ENCODE measurements at regions not wholly inside any gene's neighbourhood (a gene's known extent, or its start where the extent isn't known, plus 50 kb on each side); places are given as distances from the start of the nearest gene placed in this dataset.

DNA sequence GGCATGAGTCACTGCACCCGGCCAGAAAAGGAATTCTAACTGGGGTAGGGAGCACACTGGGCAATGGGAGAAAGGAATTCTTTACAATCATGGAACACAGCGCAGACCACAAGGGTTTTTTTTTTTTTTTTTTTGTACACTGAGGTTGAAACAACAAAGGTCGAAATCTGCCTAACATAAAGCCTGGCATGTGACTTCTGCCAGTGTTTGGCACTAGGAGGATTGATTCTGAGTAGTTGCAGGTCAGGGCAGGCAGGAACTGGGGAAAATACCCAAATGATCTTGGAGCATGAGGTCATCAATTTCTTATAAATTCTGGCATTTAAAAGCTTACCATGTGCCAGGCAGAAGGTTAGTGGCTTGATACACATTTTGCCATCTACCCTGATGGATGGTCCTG, 202.0 kb upstream of the SNX19 start:
- Mint-ChIP-seq H3K36me3 (ENCODE audit: low read depth) (no peaks in the 10 kb centered on the region), H3K4me1 (no peaks in the 10 kb centered on the region), H3K4me3 (no peak overlapping the region), H3K27ac (no peak overlapping the region), H3K27me3 (no peaks in the 10 kb centered on the region), H3K9me3 (no peaks in the 10 kb centered on the region)
- intact Hi-C loops (cut with micrococcal nuclease) = no loop called here
- no peak for DNase-seq

DNA sequence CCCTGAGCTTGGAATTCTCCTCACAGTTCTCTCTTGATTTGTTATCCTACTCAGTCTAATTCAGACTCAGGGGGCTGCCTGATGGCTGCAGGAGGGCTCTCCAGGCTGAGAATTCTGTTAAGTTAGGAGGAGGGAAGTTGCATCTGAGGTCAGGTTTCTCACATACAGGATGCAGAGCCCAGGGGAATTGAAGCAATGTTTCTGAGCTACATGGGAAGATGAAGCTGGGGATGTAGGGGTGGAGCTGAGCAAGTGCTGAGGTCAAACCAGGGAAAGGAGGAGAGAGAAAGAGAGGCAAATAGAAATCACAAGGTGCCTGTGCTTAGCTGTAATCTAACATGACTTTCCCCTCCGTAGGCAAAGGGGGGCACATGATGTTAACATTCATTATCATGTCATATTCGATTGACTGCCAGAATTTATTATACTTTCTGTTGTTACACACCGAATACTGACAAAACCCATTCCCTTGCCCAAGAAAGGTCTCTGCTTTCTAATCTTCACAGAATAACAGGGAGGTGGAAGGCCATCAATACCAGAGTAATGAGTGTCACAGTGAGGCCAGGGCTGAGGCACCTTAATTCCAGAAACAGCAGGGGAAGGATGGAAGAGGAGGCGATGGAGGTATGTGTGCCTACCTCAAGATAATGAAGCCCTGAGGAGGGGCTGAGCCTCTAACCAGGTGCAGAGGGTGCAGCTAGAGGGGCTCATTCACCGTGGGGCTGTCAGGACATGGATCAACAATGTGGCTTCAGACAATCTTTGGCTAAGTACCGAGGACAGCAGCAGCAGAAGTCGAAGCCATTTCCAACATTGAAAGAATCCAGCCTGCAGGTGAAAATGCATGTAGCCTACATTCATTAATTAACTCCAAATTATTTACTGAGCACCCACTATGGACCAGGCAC, 205.4 kb upstream of the SNX19 start:
- DNase-seq = no peak
- H3K36me3 Mint-ChIP-seq (ENCODE audit: low read depth) = no peaks in the 10 kb centered on the region
- no peak overlapping the region for H3K27ac Mint-ChIP-seq
- H3K4me1 Mint-ChIP-seq = no peaks in the 10 kb centered on the region
- H3K27me3 Mint-ChIP-seq = no peaks in the 10 kb centered on the region
- intact Hi-C loops (cut with micrococcal nuclease) = no loop called here
- H3K4me3 Mint-ChIP-seq = no peak overlapping the region
- H3K9me3 Mint-ChIP-seq = no peaks in the 10 kb centered on the region

DNA sequence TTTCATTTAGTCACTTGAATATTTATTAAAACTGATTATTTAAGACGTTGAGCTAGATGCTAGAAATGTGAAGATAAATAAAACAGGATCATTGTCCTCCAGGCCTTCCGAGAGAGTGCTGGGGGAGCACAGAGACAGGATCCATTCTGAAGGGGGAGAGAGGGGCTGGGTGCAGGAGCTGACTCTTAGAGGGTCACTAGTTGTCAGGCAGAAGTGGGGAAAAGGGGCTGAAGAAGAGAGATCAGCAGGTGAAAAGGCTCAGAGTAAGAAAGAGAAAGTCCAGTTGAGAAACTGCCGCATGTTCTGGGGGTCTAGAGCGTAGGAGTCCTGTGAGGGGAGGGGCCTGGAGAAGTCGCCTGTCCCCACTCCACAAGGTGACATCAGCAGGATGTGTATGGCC, 206.2 kb upstream of the SNX19 start:
- H3K36me3 Mint-ChIP-seq (ENCODE audit: low read depth) = no peaks in the 10 kb centered on the region
- H3K27me3 Mint-ChIP-seq = no peaks in the 10 kb centered on the region
- no peaks in the 10 kb centered on the region for H3K4me1 Mint-ChIP-seq
- no peak for DNase-seq
- H3K27ac Mint-ChIP-seq = no peak overlapping the region
- peaks cover 4% of the 10 kb centered on the region for H3K9me3 Mint-ChIP-seq
- H3K4me3 Mint-ChIP-seq = no peak overlapping the region
- intact Hi-C loops (cut with micrococcal nuclease) = no loop called here

DNA sequence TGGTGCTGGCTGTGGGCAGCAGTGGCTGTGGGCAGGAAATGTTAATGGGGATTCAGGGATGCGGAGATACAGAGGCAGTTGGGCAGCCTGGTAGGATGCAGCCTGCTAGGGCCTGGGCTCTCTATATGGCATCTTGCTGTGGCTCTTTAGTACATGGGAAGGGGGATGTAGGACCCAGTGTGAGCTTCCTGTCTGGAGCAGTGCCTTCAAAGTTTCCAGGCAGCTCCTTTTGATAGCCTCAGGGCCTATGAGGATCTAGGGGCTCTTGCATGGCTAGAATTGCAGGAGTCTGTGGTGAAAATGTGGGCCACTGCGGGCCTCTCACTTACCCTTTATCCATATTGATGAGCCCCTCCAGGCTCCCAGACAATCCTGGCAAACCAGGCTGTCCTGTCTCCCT, 213.2 kb upstream of the SNX19 start:
- intact Hi-C loops (cut with micrococcal nuclease) = no loop called here
- Mint-ChIP-seq H3K36me3 (ENCODE audit: low read depth) (no peaks in the 10 kb centered on the region), H3K9me3 (peaks cover 13% of the 10 kb centered on the region), H3K27me3 (no peaks in the 10 kb centered on the region), H3K27ac (no peak overlapping the region), H3K4me3 (no peak overlapping the region), H3K4me1 (no peaks in the 10 kb centered on the region)
- DNase-seq = no peak

DNA sequence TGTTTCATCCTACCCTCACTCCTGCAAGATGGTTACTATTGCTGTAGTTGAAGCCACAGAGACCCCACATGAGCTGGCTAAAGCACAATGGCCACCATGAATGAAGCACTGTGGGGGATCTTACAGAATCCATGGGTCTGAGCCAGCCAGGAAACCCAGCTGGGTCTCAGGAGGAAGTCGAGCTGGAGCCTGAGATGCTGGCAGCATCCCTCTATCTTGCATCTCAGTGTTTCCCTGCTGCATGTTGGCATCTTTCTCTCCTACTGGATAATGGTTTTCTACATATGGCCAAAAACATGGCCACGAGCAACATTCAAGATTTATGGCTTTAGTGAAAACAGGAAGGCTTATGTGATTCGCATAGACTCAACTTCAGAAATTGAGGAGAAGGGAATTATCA, 219.3 kb upstream of the SNX19 start:
- H3K27ac Mint-ChIP-seq = no peak overlapping the region
- no peaks in the 10 kb centered on the region for H3K4me1 Mint-ChIP-seq
- H3K4me3 Mint-ChIP-seq = no peak overlapping the region
- H3K27me3 Mint-ChIP-seq = no peaks in the 10 kb centered on the region
- no peaks in the 10 kb centered on the region for H3K36me3 Mint-ChIP-seq (ENCODE audit: low read depth)
- no peak for DNase-seq
- intact Hi-C loops (cut with micrococcal nuclease) = no loop called here
- H3K9me3 Mint-ChIP-seq = peaks cover 5% of the 10 kb centered on the region

DNA sequence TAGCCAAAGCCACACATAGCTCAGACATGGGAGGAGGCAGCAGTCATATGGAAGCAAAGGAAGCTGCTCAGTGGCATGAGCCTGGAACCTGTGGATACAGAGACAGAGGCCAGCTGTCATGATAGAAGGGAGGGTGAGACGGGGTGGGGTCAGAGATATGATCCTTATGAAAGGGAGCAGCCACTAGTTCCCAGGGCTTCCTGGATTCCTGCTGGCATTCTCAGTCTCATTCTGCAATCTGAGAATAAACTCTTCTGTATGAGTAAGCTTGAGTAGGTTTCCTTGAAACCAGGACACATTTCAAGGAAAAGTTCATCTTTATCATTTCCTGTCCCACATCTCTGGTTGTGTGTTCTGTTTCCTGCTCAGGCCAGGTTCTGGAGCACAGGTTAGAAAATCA, 220.2 kb upstream of the SNX19 start:
- H3K4me3 Mint-ChIP-seq = no peak overlapping the region
- intact Hi-C loops (cut with micrococcal nuclease) = no loop called here
- no peaks in the 10 kb centered on the region for H3K36me3 Mint-ChIP-seq (ENCODE audit: low read depth)
- H3K27ac Mint-ChIP-seq = no peak overlapping the region
- DNase-seq = no peak
- H3K9me3 Mint-ChIP-seq = peaks cover 5% of the 10 kb centered on the region
- H3K4me1 Mint-ChIP-seq = no peaks in the 10 kb centered on the region
- H3K27me3 Mint-ChIP-seq = no peaks in the 10 kb centered on the region

DNA sequence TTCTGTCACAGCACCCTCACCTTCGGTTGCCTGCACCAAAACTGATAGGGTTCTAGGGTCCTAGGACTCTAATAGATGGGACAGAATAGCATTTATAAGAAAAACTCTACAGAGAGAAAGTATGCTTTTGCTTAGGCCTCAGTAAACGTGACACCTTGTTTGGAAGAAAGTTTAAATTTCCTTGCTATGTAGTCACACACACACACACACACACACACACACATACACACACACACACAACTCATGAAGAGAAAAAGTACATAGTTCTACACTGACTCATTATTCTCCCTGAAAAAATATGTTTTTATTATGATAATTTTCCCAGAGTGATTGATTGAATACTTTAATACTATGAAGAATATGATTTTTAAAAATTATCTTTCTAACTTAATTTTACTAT, 220.8 kb upstream of the SNX19 start:
- no peak overlapping the region for H3K27ac Mint-ChIP-seq

DNA sequence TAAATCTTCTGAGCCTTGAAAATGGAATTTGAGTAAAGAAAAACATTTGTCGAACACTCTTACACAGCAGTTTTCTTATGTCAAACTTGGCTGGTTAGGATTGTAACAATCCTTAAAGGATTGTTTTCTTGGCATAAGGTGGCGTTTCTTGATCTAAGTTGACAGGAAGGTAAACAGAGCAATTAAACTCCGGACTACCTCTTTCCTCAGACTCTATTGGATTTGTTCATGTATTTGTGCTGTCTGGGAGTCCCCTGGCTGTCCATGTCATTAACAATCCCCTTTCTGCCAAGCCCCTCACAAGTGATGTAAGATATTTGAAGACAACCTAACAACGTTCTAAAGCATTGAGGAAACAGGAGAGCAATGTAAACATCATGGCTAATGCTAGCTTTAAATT, 222.5 kb upstream of the SNX19 start:
- intact Hi-C loops (cut with micrococcal nuclease) = no loop called here
- no peaks in the 10 kb centered on the region for H3K27me3 Mint-ChIP-seq
- no peak for DNase-seq
- H3K4me3 Mint-ChIP-seq = no peak overlapping the region
- H3K27ac Mint-ChIP-seq = no peak overlapping the region
- H3K4me1 Mint-ChIP-seq = no peaks in the 10 kb centered on the region
- H3K9me3 Mint-ChIP-seq = no peaks in the 10 kb centered on the region
- no peaks in the 10 kb centered on the region for H3K36me3 Mint-ChIP-seq (ENCODE audit: low read depth)

More for the DNA sequence above, 220.8 kb upstream of the SNX19 start:
- DNase-seq = no peak
- H3K4me3 Mint-ChIP-seq = no peak overlapping the region
- intact Hi-C loops (cut with micrococcal nuclease) = no loop called here
- H3K27me3 Mint-ChIP-seq = no peaks in the 10 kb centered on the region
- H3K9me3 Mint-ChIP-seq = peaks cover 2% of the 10 kb centered on the region
- H3K4me1 Mint-ChIP-seq = no peaks in the 10 kb centered on the region
- no peaks in the 10 kb centered on the region for H3K36me3 Mint-ChIP-seq (ENCODE audit: low read depth)

DNA sequence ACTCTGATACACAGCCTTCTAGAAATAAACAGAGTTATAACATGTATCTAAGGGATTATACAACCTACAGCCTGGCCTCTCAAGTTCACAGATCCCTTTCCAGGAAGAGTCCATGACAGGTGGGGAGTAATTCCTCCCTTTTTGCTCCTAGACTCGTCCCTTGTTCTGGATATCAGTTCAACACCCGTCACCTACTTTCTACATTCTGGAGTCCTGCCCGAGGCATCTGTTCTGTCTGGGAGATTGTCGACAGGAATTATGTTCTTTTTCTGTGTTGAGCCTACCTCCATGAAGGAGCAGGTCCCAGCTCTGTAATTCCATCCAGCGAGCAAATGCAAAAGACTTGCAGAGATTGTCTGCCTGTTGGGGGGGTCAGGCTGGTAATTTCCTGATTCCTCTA, 224.6 kb upstream of the NTM start:
- intact Hi-C loops (cut with micrococcal nuclease) = no loop called here
- no peaks in the 10 kb centered on the region for H3K27me3 Mint-ChIP-seq
- H3K4me1 Mint-ChIP-seq = no peaks in the 10 kb centered on the region
- H3K4me3 Mint-ChIP-seq = no peak overlapping the region
- H3K36me3 Mint-ChIP-seq (ENCODE audit: low read depth) = no peaks in the 10 kb centered on the region
- no peak overlapping the region for H3K27ac Mint-ChIP-seq
- DNase-seq = no peak
- H3K9me3 Mint-ChIP-seq = no peaks in the 10 kb centered on the region

DNA sequence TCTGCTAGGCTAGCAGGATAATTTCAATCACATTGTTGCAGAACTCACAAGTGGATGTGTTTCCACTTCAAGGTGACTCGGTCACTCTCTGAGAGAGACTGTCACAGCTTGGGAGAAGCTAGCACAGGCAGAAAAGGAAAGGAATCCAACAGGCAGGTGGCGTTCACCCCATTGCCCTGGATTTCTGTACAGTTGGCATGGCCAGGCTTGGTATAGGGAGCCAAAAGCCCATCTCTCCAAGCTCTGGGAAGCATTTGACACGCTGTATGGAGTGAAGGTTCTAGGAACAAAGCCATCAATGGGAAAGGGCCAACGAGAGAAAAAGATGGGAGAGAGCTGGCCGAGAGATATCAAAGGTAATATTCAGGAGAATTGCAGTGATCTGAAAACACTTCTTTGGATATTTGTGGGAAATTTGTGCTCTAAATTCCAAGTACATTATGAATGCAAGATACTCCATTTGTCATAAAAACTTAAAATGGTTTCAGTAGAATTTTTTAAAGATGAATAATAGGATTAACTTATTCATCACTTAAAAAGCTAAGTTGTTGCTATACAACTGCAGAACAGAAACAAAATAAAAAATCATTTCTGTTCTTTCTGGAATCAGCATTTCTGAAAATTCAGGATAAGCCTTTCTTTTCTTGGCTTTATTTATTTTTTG, 223.5 kb upstream of the NTM start:
- H3K4me3 Mint-ChIP-seq = no peak overlapping the region
- intact Hi-C loops (cut with micrococcal nuclease) = no loop called here
- DNase-seq = no peak
- no peaks in the 10 kb centered on the region for H3K36me3 Mint-ChIP-seq (ENCODE audit: low read depth)
- H3K4me1 Mint-ChIP-seq = no peaks in the 10 kb centered on the region
- no peaks in the 10 kb centered on the region for H3K27me3 Mint-ChIP-seq
- no peak overlapping the region for H3K27ac Mint-ChIP-seq
- H3K9me3 Mint-ChIP-seq = no peaks in the 10 kb centered on the region

DNA sequence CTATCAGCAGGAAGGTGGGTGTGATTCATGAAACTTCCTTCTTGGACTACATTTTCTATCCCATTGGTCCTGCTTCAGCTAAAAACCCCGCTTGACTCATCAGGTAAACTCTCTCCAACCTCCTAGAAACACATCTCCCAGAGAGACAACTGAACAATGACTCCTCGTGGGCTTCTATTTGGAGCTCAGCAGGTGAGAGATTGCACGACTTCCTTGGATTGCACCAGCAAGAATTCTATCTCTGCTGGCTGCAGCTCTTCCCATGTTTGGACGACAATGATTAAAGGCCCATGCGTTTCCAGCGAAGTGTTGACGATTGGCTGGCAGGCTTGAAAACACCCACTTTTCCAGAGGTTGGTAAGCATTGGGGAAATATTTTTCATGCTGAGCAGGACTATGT, 216.1 kb upstream of the NTM start:
- Mint-ChIP-seq H3K9me3 (no peaks in the 10 kb centered on the region), H3K27me3 (no peaks in the 10 kb centered on the region), H3K4me1 (no peaks in the 10 kb centered on the region), H3K27ac (no peak overlapping the region), H3K36me3 (ENCODE audit: low read depth) (no peaks in the 10 kb centered on the region), H3K4me3 (no peak overlapping the region)
- no peak for DNase-seq
- intact Hi-C loops (cut with micrococcal nuclease) = no loop called here

DNA sequence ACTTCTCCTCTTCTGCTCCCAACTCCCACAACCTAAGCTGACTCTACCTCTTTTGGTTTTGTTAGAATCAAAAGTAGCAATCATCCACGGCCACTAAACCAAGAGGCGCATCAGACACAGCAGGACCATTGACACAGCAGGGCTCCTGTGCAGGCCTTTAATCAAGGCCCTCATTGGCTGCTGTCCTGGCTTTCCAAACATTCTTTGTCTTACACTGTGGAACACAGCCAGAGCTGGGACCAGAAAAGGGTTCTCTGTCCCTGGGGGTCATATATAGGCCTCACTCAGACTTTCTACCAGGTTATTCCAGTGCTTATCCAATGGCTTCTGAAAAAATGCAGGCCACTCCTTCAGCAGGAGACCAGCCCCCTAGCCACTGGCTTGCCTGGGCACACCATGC, 212.7 kb upstream of the NTM start:
- no peak for DNase-seq
- intact Hi-C loops (cut with micrococcal nuclease) = no loop called here

DNA sequence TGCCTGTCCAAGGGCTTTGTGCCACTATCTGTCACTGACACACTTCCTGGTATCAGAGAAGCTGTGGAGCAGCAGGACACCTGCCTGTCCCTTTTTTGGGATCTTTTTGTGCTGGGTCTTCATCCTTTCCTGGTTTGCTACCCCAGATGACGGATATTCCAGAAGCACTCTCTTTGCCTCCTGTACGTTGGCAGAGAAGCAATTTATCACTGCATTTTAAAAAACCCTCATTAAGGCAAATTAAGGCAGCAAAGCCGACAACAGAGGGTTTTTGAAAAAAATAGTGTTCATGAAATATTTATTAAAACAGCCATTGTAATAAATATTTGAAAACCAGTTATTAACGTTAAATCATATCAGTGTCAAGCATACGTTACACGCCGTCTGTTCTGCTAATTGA, 209.6 kb upstream of the NTM start:
- H3K4me1 Mint-ChIP-seq = no peaks in the 10 kb centered on the region
- no peak overlapping the region for H3K4me3 Mint-ChIP-seq
- H3K9me3 Mint-ChIP-seq = no peaks in the 10 kb centered on the region
- intact Hi-C loops (cut with micrococcal nuclease) = no loop called here
- DNase-seq = no peak
- H3K27ac Mint-ChIP-seq = no peak overlapping the region
- no peaks in the 10 kb centered on the region for H3K36me3 Mint-ChIP-seq (ENCODE audit: low read depth)
- H3K27me3 Mint-ChIP-seq = no peaks in the 10 kb centered on the region

More for the DNA sequence above, 212.7 kb upstream of the NTM start:
- Mint-ChIP-seq H3K4me1 (no peaks in the 10 kb centered on the region), H3K9me3 (no peaks in the 10 kb centered on the region), H3K27me3 (no peaks in the 10 kb centered on the region), H3K27ac (no peak overlapping the region), H3K4me3 (no peak overlapping the region), H3K36me3 (ENCODE audit: low read depth) (no peaks in the 10 kb centered on the region)

DNA sequence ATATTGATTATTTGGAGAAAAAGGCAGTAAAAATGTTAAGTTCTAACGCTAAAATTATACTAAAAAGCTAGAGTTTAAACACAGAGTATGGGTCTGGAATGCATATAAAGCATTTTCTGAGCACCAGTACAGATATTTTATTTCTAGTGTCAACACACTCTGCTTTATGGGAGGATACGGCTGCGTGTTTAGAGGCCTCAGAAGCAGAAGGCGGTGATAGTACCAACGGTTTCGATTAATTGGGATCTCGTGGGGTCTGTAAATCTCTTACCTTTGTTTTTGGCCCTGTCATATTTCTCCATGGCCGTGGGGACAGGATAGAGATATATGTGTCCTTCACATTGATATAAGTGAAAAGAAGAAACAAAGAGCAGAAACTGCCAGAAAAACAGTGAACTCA, 206.8 kb upstream of the NTM start:
- Mint-ChIP-seq H3K4me3 (no peak overlapping the region), H3K27me3 (no peaks in the 10 kb centered on the region), H3K27ac (no peak overlapping the region), H3K9me3 (no peaks in the 10 kb centered on the region), H3K36me3 (ENCODE audit: low read depth) (no peaks in the 10 kb centered on the region), H3K4me1 (no peaks in the 10 kb centered on the region)
- no peak for DNase-seq
- intact Hi-C loops (cut with micrococcal nuclease) = no loop called here

DNA sequence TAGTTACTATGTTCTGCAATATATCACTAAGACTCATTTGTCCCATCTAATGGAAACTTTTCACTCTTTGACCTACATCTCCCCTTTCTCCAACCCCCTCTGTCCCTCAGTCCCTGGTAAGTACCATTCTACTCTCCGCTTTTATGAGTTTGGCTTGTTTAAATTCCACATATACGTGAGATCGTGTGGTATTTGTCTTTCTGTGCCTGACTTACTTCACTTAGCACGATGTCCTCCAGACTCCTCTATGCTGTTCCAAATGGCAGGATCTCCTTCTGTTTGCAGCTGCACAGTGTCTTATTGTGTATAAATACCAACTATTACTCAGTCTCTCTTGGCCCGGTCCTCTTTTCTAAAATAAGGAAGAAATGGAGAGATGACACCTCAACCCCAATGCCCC, 205.4 kb upstream of the NTM start:
- Mint-ChIP-seq H3K27ac (no peak overlapping the region), H3K9me3 (no peaks in the 10 kb centered on the region), H3K27me3 (no peaks in the 10 kb centered on the region), H3K4me3 (no peak overlapping the region), H3K4me1 (no peaks in the 10 kb centered on the region), H3K36me3 (ENCODE audit: low read depth) (no peaks in the 10 kb centered on the region)
- intact Hi-C loops (cut with micrococcal nuclease) = no loop called here
- no peak for DNase-seq

All from activated CD4-positive, alpha-beta T cell treated with anti-CD3 and anti-CD28 coated beads, Interleukin-2, amount 10 ng/mL, durations not matched to agents 24 days and 14 days (primary cell).